Mesothelial cell of epicardium (in vitro differentiated cells): ENCODE measurements at regions not wholly inside any gene's neighbourhood (a gene's known extent, or its start where the extent isn't known, plus 50 kb on each side); places are given as distances from the start of the nearest gene placed in this dataset.
"Not testable (repeated sequence)": the region's sequence is repeated elsewhere in the genome, so short reads cannot be mapped to it uniquely, and the experiment has no call there.

Source experiments
- DNase-seq, 2 experiments: peaks; one replicate each; pipeline ENCODE4 v3.0.0; 2021; ENCODE audit warnings: low spot score in 2 of 2; ENCODE audit not compliant: unreplicated experiment in 2 of 2
- H3K27ac Mint-ChIP-seq: 2 replicates; pipeline ENCODE4 v1.8.0; 2021; ENCODE audit warnings: mixed read lengths
- H3K27me3 Mint-ChIP-seq: 2 replicates; pipeline ENCODE4 v1.8.0; 2021; ENCODE audit warnings: low read depth, mixed read lengths
- H3K36me3 Mint-ChIP-seq: 2 replicates; pipeline ENCODE4 v1.8.0; 2021; ENCODE audit warnings: mixed read lengths
- H3K4me1 Mint-ChIP-seq: 2 replicates; pipeline ENCODE4 v1.8.0; 2021; ENCODE audit warnings: mixed read lengths
- H3K4me3 Mint-ChIP-seq: 2 replicates; pipeline ENCODE4 v1.8.0; 2021; ENCODE audit warnings: mild to moderate bottlenecking, moderate library complexity, mixed read lengths
- H3K9me3 Mint-ChIP-seq: 2 replicates; pipeline ENCODE4 v1.8.0; 2021; ENCODE audit warnings: mixed read lengths
- TF ChIP-seq, protein P1 (sequence below): fragments of 200-600 bp; sonication (generic); IDR thresholded peaks from one replicate; pipeline ENCODE4 v1.5.0; 2021; ENCODE audit warnings: antibody characterized with exemption; ENCODE audit not compliant: unreplicated experiment

DNA sequence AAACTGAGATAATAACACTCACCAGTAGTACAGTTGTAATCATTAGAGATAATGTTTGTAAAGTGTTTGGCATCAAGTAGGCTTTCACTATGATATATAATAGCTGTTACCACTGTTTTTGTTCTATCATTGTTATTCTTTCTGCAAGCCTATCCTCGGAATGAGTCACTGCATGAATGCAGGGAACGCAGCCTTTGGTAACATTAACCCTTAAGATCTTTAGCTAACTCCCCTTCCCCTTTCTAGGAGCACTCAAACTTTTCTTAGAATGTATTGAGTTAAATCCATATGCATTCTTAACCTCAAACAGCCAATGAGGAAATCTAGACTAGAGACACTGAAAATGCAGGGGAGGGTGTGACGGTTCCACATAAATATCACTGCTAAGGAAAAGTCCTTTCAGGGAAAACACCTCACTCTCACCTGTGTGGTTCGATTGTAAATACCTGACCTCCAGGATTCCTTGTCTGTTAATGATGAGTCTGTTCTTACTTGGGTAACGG, 467.3 kb downstream of the SETD4 start:
- TF ChIP-seq, protein P1, sequence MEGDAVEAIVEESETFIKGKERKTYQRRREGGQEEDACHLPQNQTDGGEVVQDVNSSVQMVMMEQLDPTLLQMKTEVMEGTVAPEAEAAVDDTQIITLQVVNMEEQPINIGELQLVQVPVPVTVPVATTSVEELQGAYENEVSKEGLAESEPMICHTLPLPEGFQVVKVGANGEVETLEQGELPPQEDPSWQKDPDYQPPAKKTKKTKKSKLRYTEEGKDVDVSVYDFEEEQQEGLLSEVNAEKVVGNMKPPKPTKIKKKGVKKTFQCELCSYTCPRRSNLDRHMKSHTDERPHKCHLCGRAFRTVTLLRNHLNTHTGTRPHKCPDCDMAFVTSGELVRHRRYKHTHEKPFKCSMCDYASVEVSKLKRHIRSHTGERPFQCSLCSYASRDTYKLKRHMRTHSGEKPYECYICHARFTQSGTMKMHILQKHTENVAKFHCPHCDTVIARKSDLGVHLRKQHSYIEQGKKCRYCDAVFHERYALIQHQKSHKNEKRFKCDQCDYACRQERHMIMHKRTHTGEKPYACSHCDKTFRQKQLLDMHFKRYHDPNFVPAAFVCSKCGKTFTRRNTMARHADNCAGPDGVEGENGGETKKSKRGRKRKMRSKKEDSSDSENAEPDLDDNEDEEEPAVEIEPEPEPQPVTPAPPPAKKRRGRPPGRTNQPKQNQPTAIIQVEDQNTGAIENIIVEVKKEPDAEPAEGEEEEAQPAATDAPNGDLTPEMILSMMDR: no peak
- DNase-seq: no peak
- H3K27ac Mint-ChIP-seq: no peak overlapping the region
- no peaks in the 10 kb centered on the region for H3K36me3 Mint-ChIP-seq
- no peak overlapping the region for H3K4me3 Mint-ChIP-seq
- peaks cover 2% of the 10 kb centered on the region for H3K27me3 Mint-ChIP-seq
- peaks cover 11% of the 10 kb centered on the region for H3K4me1 Mint-ChIP-seq
- no peaks in the 10 kb centered on the region for H3K9me3 Mint-ChIP-seq

DNA sequence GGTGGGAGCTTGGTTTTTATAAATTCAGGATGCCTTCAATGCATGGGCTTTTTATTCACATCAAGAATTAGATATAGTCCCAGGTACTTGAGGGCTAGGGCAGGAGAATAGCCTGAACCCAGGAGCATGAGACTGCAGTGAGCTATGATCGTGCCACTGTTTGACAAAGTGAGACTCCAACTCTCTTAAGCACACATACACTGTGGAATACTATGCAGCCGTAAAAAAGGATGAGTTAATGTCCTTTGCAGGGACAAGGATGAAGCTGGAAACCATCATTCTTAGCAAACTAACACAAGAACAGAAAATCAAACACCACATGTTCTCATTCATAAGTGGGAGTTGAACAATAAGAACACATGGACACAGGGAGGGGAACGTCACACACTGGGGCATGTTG, 470.0 kb downstream of the SETD4 start:
- not testable (repeated sequence) for H3K36me3 Mint-ChIP-seq, H3K4me3 Mint-ChIP-seq, H3K9me3 Mint-ChIP-seq, H3K27ac Mint-ChIP-seq, DNase-seq
- Mint-ChIP-seq H3K4me1 (peaks cover 11% of the 10 kb centered on the region), H3K27me3 (peaks cover 14% of the 10 kb centered on the region)

DNA sequence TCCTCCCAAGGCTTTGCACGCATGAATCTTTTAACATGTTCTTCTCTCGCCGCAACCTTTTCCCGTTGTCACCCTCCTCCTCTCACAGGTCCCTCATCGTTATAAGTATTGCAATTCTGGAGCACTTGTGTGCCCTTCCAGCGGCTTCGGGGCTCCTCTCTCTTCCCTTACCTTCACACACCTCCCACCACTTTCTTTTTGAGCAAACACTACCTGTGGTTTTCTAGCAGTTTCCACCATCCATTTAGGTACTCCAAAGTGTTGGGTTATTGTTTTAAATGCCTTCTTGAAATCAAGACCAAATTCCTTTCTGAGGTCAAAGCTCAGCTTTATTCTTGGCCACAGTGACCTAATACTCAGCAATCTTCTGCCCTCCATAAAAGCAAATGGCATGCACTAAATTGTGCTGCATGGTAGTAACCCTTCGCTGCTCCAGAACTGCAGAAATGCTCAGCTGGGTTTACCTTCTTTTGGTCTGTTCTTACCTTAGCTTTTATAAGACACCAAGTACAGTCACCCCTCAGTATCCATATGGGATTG, 472.4 kb downstream of the SETD4 start:
- TF ChIP-seq, protein P1: no peak
- Mint-ChIP-seq H3K36me3 (no peaks in the 10 kb centered on the region), H3K4me1 (peaks cover 6% of the 10 kb centered on the region), H3K4me3 (no peak overlapping the region), H3K27ac (no peak overlapping the region), H3K9me3 (no peaks in the 10 kb centered on the region), H3K27me3 (peaks cover 14% of the 10 kb centered on the region)
- no peak for DNase-seq

DNA sequence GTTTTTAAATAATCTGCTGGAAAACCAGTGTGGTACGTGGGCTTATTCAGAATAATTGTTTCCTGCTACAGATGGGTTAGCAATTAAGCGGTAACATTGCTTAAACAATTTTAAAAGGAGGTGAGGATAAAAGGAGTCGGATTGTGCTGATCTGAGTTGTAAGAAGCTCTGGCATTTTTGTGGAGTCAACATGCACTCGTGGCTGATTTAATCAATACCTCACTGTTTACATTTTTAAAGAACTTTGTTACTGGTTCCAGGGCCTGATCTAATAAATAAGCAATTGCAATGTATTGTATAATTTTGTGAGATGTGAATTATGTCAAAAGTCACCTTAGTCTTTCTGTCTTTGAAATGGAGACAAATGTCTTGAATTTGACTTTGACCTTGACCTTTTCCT, 474.0 kb downstream of the SETD4 start:
- Mint-ChIP-seq H3K27ac (no peak overlapping the region), H3K27me3 (peaks cover 18% of the 10 kb centered on the region), H3K4me1 (peaks cover 4% of the 10 kb centered on the region), H3K4me3 (no peak overlapping the region), H3K9me3 (no peaks in the 10 kb centered on the region), H3K36me3 (no peaks in the 10 kb centered on the region)
- TF ChIP-seq, protein P1: no peak
- no peak for DNase-seq

DNA sequence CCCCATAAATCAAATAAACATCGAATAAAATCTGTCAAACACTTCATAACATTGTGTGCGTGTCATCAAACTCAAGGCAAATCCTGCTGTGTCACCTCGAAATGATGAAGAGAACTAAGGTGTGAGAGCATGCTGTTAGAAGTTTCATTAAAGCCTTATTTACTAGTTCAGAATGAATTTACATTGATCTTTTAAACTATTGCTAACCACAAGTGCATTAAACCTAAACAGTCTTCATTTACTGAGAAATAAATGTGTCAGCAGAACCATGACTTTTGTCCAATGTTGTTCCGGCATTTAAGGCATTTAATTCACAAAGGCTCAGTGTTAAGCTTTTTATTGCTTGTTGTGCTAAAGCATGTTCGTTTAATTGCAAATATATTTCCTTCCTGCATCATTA, 474.4 kb downstream of the SETD4 start:
- Mint-ChIP-seq H3K4me1 (peaks cover 4% of the 10 kb centered on the region), H3K4me3 (no peak overlapping the region), H3K27ac (no peak overlapping the region), H3K27me3 (peaks cover 18% of the 10 kb centered on the region), H3K36me3 (no peaks in the 10 kb centered on the region), H3K9me3 (no peaks in the 10 kb centered on the region)
- TF ChIP-seq, protein P1: no peak
- no peak for DNase-seq

DNA sequence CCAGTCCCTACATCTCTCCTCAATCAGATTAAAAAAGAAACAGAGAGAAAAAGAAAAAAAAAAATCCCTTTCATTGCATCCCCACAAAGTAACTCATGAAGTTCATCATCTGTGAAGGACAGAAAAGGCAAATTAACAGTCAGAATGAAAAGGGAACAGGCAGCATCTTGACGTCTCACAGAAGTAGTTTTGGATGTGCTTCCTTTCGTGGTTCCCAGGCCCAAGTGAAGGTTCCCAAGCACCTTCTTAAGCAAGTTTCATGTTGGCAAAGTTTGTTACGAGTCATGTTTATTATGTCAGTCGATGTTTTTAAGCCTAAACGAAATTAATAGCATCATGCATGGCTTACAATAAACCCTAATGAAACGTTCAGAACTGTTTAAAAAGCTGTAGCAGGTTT, 475.2 kb downstream of the SETD4 start:
- H3K9me3 Mint-ChIP-seq: no peaks in the 10 kb centered on the region
- TF ChIP-seq, protein P1: no peak
- H3K4me1 Mint-ChIP-seq: peaks cover 4% of the 10 kb centered on the region
- H3K27me3 Mint-ChIP-seq: peaks cover 18% of the 10 kb centered on the region
- H3K4me3 Mint-ChIP-seq: no peak overlapping the region
- H3K36me3 Mint-ChIP-seq: no peaks in the 10 kb centered on the region
- no peak overlapping the region for H3K27ac Mint-ChIP-seq
- DNase-seq: no peak
